MCF 10A (cell line): ENCODE measurements at regions not wholly inside any gene's neighbourhood (a gene's known extent, or its start where the extent isn't known, plus 50 kb on each side); places are given as distances from the start of the nearest gene placed in this dataset.
"Not testable (repeated sequence)": the region's sequence is repeated elsewhere in the genome, so short reads cannot be mapped to it uniquely, and the experiment has no call there.

Source experiments
- BruUV-seq: library from RNA; stranded (reverse); fragments of 400-500 nt; replicated peaks from 2 replicates; lab custom pipeline; 2021; lab: Mats Ljungman, UMichigan
- CTCF ChIA-PET: fragments of 300-600 bp; sonication (Branson Sonifier 250); formaldehyde crosslinking; extraction: SDS; loops from one replicate; lab custom pipeline; 2021; ENCODE audit warnings: antibody characterized with exemption, inconsistent platforms; lab: Yijun Ruan, JAX
- POLR2A ChIA-PET: fragments of 300-600, 350-650 bp; sonication (Branson Sonifier 250); formaldehyde crosslinking; extraction: SDS; loops from one replicate; lab custom pipeline; 2020; ENCODE audit warnings: antibody characterized with exemption, inconsistent platforms; lab: Yijun Ruan, JAX
- DNase-seq: peaks from one replicate; pipeline ENCODE4 v3.0.0-alpha.2; 2018; ENCODE audit not compliant: unreplicated experiment
- H3K27ac Mint-ChIP-seq: one replicate; pipeline ENCODE4 v1.8.0; 2022; ENCODE audit warnings: mild to moderate bottlenecking, low read depth, mixed read lengths; ENCODE audit not compliant: unreplicated experiment
- H3K27me3 Mint-ChIP-seq: one replicate; pipeline ENCODE4 v1.8.0; 2022; ENCODE audit warnings: mixed read lengths; ENCODE audit not compliant: insufficient read depth, unreplicated experiment
- H3K36me3 Mint-ChIP-seq: one replicate; pipeline ENCODE4 v1.8.0; 2022; ENCODE audit warnings: mild to moderate bottlenecking, moderate library complexity, mixed read lengths; ENCODE audit not compliant: insufficient read depth, unreplicated experiment
- H3K4me1 Mint-ChIP-seq: one replicate; pipeline ENCODE4 v1.8.0; 2022; ENCODE audit warnings: mixed read lengths; ENCODE audit not compliant: insufficient read depth, unreplicated experiment
- H3K4me3 Mint-ChIP-seq: one replicate; pipeline ENCODE4 v1.8.0; 2022; ENCODE audit warnings: mild to moderate bottlenecking, moderate library complexity, mixed read lengths; ENCODE audit not compliant: unreplicated experiment
- H3K9me3 Mint-ChIP-seq: one replicate; pipeline ENCODE4 v1.8.0; 2022; ENCODE audit warnings: mixed read lengths; ENCODE audit not compliant: unreplicated experiment
- CTCF ChIP-seq: fragments of 200-600 bp; IDR thresholded peaks from one replicate; pipeline ENCODE4 v1.8.0; 2022; ENCODE audit warnings: antibody characterized with exemption, mild to moderate bottlenecking; ENCODE audit not compliant: unreplicated experiment
- intact Hi-C: fragments of 100-400 bp; cut with micrococcal nuclease; formaldehyde crosslinking; loops from 2 replicates; pipeline ENCODE4 v1.14.1; 2022

GRCh38 chr12:9340422-9341259 is 132.4 kb upstream of the PZP start:
- intact Hi-C loops: no loop called here
- Mint-ChIP-seq H3K36me3 (no peaks in the 10 kb centered on the region), H3K9me3 (peaks cover 13% of the 10 kb centered on the region), H3K4me1 (no peaks in the 10 kb centered on the region), H3K4me3 (no peak overlapping the region), H3K27ac (no peak overlapping the region), H3K27me3 (no peaks in the 10 kb centered on the region)
- no TSS peak for BruUV-seq
- ChIA-PET POLR2A (no interaction called here), CTCF (interaction anchor here (0.8 to 4.0 kb wide), 7 partner anchors 9 to 410 kb away, joined by 4 to 35 read pairs (median 4); partner anchors contain the start of gene M6PR)
- peak; percentile 12 for DNase-seq
- no peak for TF ChIP-seq CTCF

GRCh38 chr12:9337656-9338055 is 129.5 kb upstream of the PZP start:
- Mint-ChIP-seq H3K27me3 (no peaks in the 10 kb centered on the region), H3K36me3 (no peaks in the 10 kb centered on the region), H3K4me1 (no peaks in the 10 kb centered on the region), H3K4me3 (no peak overlapping the region), H3K27ac (no peak overlapping the region), H3K9me3 (peaks cover 13% of the 10 kb centered on the region)
- no peak for DNase-seq
- intact Hi-C loops: loop anchor here (2.0 to 10.0 kb wide), 2 partner anchors 31 to 273 kb away; no protein-coding TSS in a partner anchor
- BruUV-seq: no TSS peak
- POLR2A ChIA-PET: no interaction called here
- TF ChIP-seq CTCF: no peak
- CTCF ChIA-PET: interaction anchor here (1.2 kb wide), 1 partner anchor 131 kb away, joined by 3 read pairs; no protein-coding TSS in a partner anchor

- H3K27ac Mint-ChIP-seq, DNase-seq, POLR2A ChIA-PET, H3K27me3 Mint-ChIP-seq, H3K4me1 Mint-ChIP-seq, H3K4me3 Mint-ChIP-seq, BruUV-seq, H3K36me3 Mint-ChIP-seq: not testable (repeated sequence)
- peaks cover 13% of the 10 kb centered on the region for H3K9me3 Mint-ChIP-seq
- intact Hi-C loops: loop anchor here (10.0 kb wide), 1 partner anchor 272 kb away; no protein-coding TSS in a partner anchor
- CTCF ChIA-PET: interaction anchor here (0.6 to 1.6 kb wide), 3 partner anchors 132 to 372 kb away, joined by 3 to 4 read pairs (median 3); no protein-coding TSS in a partner anchor
These were observed 128.3 kb upstream of the PZP start for GRCh38 chr12:9336375-9337011.

GRCh38 chr12:9335867-9336266 is 127.7 kb upstream of the PZP start:
- Mint-ChIP-seq H3K4me1 (no peaks in the 10 kb centered on the region), H3K36me3 (no peaks in the 10 kb centered on the region)
- no peak for DNase-seq

More at GRCh38 chr12:9335867-9336266, 127.7 kb upstream of the PZP start:
- POLR2A ChIA-PET: no interaction called here
- Mint-ChIP-seq H3K27me3 (no peaks in the 10 kb centered on the region), H3K9me3 (peaks cover 13% of the 10 kb centered on the region), H3K27ac (no peak overlapping the region), H3K4me3 (no peak overlapping the region)
- intact Hi-C loops: loop anchor here (10.0 kb wide), 1 partner anchor 271 kb away; no protein-coding TSS in a partner anchor
- TF ChIP-seq CTCF: no peak
- BruUV-seq: no TSS peak
- CTCF ChIA-PET: interaction anchor here (0.9 to 1.6 kb wide), 2 partner anchors 31 to 373 kb away, joined by 3 to 4 read pairs; no protein-coding TSS in a partner anchor
